ENCODE measurements at regions not wholly inside any gene's neighbourhood (a gene's known extent, or its start where the extent isn't known, plus 50 kb on each side); places are given as distances from the start of the nearest gene placed in this dataset.

DNA sequence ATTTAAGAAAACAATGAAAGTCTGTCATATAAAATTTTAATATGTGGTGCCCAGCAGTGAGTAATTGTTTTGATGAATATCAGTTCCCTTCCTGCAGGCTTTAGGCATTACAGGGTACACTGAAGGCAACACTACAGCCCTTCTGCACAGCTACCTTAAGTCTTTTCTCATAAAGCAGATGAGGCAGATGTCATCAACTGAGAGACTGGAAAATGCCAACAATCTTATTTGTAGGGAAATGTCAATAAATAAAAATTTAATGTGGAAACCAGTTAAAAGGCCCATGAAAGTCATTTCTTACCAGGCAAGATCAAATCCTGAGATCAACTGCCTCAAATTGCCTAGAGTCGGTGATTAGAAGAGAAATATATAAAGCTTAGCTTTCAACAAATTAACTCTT lies 193.4 kb upstream of the NWD2 start:
- no peak for DNase-seq
- intact Hi-C loops (cut with DNase I; ENCODE audit: low total_unique reads), result no loop called here
- WGBS, 2 donors, result 82 to 95% methylated on average over 1 of the region's 1 CpG
- no peaks in the 10 kb centered on the region for H3K4me1 ChIP-seq
- TF ChIP-seq CTCF (IDR thresholded peaks at IDR 0.05) (no peak), POLR2A (IDR thresholded peaks at IDR 0.05) (no peak)
- H3K36me3 ChIP-seq (ENCODE audit: low read depth, missing control alignments), result no peaks in the 10 kb centered on the region
- H3K27me3 ChIP-seq, result no peaks in the 10 kb centered on the region
- H3K9me3 ChIP-seq, result no peaks in the 10 kb centered on the region
- H3K4me3 ChIP-seq, result no peak overlapping the region
- H3K27ac ChIP-seq, result no peak overlapping the region

DNA sequence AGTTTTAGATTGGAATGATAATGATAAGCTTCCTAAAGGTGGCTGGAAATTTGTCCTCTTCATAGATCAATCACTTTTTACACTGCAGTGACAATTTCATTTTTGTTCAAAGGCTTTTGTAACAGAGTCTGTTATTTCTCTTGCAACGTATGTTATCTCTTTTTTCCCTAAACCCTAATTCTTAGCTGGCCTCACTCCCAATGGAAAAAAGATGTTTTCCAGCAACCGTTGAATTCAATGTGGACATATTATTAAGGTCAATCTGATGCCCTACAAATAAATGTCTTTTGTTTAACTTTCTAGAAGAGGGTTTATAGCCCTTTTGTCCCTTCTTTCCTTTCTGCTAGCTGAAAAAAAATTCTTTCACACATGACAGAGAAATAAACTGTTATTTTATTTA lies 192.7 kb upstream of the NWD2 start:
- Histone ChIP-seq H3K27ac (no peak overlapping the region), H3K36me3 (ENCODE audit: low read depth, missing control alignments) (no peaks in the 10 kb centered on the region), H3K4me1 (no peaks in the 10 kb centered on the region), H3K4me3 (no peak overlapping the region), H3K9me3 (no peaks in the 10 kb centered on the region), H3K27me3 (no peaks in the 10 kb centered on the region)
- TF ChIP-seq CTCF (IDR thresholded peaks at IDR 0.05) (no peak), POLR2A (IDR thresholded peaks at IDR 0.05) (no peak)
- DNase-seq, result no peak
- intact Hi-C loops (cut with DNase I; ENCODE audit: low total_unique reads), result no loop called here
- 22 to 35% methylated on average over 2 of the region's 2 CpGs for WGBS, 2 donors

GRCh38 chr4:37054531-37055077 lies 189.9 kb upstream of the NWD2 start:
- intact Hi-C loops (cut with DNase I; ENCODE audit: low total_unique reads), result no loop called here
- H3K27ac ChIP-seq, result no peak overlapping the region
- H3K27me3 ChIP-seq, result no peaks in the 10 kb centered on the region
- H3K9me3 ChIP-seq, result no peaks in the 10 kb centered on the region
- no peaks in the 10 kb centered on the region for H3K36me3 ChIP-seq (ENCODE audit: low read depth, missing control alignments)
- H3K4me3 ChIP-seq, result no peak overlapping the region
- WGBS, 2 donors, result 38 to 65% methylated on average over 4 of the region's 4 CpGs
- DNase-seq, result peak; percentile 33
- no peaks in the 10 kb centered on the region for H3K4me1 ChIP-seq
- TF ChIP-seq CTCF (IDR thresholded peaks at IDR 0.05) (no peak), POLR2A (IDR thresholded peaks at IDR 0.05) (no peak)

DNA sequence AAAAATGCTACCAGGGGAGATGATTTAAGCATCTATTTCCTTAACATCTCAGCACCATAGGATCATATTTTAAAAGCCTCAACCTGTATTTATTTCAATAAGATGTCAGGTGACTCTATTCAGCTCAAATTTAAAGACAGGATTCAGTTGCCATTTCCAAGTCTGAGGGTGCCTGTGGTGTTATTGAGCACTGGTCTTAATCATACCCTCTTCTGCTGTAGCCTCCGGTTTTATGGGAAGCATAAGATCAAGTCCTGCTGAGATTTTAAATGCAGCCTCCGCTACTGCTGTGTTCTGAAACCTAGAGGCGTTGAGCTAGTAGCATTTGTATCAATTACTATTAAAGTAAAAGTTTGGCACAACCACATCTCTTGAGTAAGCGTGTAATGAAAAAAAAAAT lies 185.7 kb upstream of the NWD2 start:
- intact Hi-C loops (cut with DNase I; ENCODE audit: low total_unique reads), result no loop called here
- DNase-seq, result no peak
- Histone ChIP-seq H3K27ac (no peak overlapping the region), H3K4me3 (no peak overlapping the region), H3K36me3 (ENCODE audit: low read depth, missing control alignments) (no peaks in the 10 kb centered on the region), H3K27me3 (no peaks in the 10 kb centered on the region), H3K4me1 (no peaks in the 10 kb centered on the region), H3K9me3 (no peaks in the 10 kb centered on the region)
- no peak for TF ChIP-seq CTCF (IDR thresholded peaks at IDR 0.05)
- TF ChIP-seq POLR2A (IDR thresholded peaks at IDR 0.05), result no peak
- 88 to 89% methylated on average over 4 of the region's 4 CpGs for WGBS, 2 donors

DNA sequence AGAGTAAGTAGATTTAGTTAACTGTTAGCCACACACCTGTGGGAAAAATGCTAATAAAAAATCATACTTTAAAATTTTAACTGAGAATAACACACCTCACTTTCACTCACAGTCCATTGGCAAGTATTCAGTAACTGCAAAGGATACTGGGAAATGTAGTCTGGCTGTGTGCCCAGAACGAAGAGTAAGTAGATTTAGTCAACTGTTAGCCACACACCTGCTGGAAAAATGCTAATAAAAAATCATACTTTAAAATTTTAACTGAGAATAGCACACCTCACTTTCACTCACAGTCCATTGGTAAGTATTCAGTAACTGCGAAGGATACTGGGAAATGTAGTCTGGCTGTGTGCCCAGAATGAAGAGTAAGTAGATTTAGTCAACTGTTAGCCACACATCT lies 178.4 kb upstream of the NWD2 start:
- DNase-seq, result no peak
- Histone ChIP-seq H3K36me3 (ENCODE audit: low read depth, missing control alignments) (no peaks in the 10 kb centered on the region), H3K4me3 (no peak overlapping the region), H3K9me3 (no peaks in the 10 kb centered on the region), H3K4me1 (no peaks in the 10 kb centered on the region), H3K27me3 (no peaks in the 10 kb centered on the region), H3K27ac (no peak overlapping the region)
- WGBS, 2 donors, result 53 to 68% methylated on average over 2 of the region's 2 CpGs
- intact Hi-C loops (cut with DNase I; ENCODE audit: low total_unique reads), result no loop called here
- TF ChIP-seq CTCF (IDR thresholded peaks at IDR 0.05) (no peak), POLR2A (IDR thresholded peaks at IDR 0.05) (no peak)
